Epithelial cell of esophagus (primary cell): ENCODE measurements at regions not wholly inside any gene's neighbourhood (a gene's known extent, or its start where the extent isn't known, plus 50 kb on each side); places are given as distances from the start of the nearest gene placed in this dataset.

Experiments used
- DNase-seq: peaks from one replicate; pipeline ENCODE4 v3.0.0; 2010; ENCODE audit warnings: low read depth
- H3K4me3 ChIP-seq: 2 replicates; pipeline ENCODE4 v1.5.1; 2011; ENCODE audit warnings: mild to moderate bottlenecking, low read length, control low read depth
- TF ChIP-seq, protein P1 (sequence below): IDR thresholded peaks from 2 replicates; pipeline ENCODE4 v1.5.1; 2011; ENCODE audit warnings: low read depth, mild to moderate bottlenecking, low read length, control low read depth, inconsistent platforms; ENCODE audit not compliant: insufficient read depth; ENCODE audit errors: missing control alignments

DNA sequence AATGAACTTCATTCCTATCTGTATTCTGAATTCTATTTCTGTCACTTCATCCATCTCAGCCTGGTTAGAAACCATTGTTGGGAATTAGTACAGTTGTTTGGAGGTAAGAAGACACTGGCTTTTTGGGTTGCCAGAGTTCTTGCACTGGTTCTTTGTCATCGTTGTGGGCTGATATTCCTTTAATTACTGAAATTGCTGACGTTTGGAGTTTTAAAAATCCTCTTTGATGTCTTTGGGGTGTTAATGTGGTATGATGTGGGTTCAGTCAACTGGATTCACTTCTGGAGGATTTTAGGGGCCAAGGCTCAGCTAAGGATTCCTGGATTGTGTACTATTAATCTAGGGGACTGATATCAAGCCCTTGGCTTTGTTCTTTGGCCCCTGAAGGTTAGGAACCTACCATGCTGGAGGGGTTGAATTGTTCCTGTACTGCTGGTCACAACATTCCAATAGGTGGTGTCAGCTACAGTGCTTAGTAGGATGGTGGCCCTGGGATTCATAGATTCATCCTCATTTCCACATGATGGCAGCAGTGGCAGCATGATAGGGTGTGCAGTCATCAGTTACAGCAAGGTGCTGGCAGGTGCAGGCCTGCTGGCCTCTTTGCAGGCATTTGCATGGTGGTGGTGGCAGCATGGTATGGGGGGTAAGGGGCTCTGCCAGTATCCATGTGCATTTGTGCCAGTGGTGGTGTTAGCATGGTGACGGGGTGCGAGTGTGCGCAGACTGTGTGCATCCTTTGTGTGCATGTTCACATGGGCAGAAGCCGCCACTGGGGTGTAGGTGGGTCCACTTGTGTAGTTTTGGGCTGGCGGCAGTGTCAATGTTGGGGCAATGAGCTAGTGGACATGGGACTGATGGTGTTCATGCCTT lies 301.3 kb downstream of the TEX13C start:
- no peak for DNase-seq
- TF ChIP-seq, protein P1, sequence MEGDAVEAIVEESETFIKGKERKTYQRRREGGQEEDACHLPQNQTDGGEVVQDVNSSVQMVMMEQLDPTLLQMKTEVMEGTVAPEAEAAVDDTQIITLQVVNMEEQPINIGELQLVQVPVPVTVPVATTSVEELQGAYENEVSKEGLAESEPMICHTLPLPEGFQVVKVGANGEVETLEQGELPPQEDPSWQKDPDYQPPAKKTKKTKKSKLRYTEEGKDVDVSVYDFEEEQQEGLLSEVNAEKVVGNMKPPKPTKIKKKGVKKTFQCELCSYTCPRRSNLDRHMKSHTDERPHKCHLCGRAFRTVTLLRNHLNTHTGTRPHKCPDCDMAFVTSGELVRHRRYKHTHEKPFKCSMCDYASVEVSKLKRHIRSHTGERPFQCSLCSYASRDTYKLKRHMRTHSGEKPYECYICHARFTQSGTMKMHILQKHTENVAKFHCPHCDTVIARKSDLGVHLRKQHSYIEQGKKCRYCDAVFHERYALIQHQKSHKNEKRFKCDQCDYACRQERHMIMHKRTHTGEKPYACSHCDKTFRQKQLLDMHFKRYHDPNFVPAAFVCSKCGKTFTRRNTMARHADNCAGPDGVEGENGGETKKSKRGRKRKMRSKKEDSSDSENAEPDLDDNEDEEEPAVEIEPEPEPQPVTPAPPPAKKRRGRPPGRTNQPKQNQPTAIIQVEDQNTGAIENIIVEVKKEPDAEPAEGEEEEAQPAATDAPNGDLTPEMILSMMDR = no peak
- H3K4me3 ChIP-seq = no peak overlapping the region

DNA sequence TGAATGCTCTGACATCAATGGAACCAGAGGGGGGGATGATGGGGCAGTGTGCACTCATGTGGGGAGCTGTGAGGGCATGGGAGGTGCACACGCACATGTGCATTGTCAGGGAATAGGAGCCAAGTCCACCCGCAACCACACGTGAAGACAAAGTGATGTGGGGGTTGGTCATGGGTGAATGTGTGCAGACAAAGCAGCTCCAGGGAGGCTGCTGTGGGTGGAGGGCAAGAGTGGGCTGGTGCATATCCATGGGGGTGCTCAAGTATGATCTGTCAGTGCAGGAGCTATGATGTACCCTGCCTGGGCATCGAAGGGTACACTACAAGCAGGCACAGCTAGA lies 301.9 kb downstream of the TEX13C start:
- DNase-seq = no peak
- H3K4me3 ChIP-seq = no peak overlapping the region
- TF ChIP-seq, protein P1 = no peak

DNA sequence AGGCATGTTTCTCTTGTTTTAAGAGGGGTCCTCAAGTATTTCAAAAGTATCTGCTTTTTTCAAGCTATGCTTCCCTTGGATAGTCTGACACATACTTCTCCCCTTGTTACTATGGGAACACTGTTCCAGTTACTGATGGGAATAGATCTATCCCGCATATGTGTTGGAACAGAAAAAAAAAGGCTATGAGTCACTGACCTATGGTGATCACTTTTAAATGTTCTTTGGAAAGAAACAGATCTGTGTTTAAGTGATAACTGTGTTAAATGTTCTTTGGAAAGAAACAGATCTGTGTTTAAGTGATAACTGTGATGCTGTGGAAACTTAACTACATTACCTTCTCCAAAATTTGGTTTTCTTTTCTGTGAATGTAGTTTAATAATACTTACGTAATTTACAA lies 303.2 kb downstream of the TEX13C start:
- TF ChIP-seq, protein P1 = no peak
- DNase-seq = no peak

DNA sequence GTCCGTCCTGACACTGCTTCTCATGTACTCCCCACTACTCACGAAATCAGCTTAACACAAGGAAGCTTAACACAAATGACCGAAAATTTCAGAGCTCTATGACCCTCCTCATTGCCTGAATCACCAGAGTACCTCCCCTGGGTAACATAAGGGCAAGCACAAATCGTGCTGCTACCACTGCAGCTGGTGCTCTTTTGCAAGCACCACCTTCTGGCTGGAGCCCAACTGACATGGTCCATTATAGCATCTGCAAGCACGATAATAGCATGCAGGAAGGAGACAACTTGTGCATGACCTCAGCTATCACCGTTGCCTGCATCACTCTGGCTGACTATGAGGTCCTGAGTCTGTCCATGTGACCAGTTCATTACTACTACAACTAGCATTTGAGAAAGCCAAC lies 308.0 kb downstream of the TEX13C start:
- TF ChIP-seq, protein P1 = no peak
- no peak overlapping the region for H3K4me3 ChIP-seq
- no peak for DNase-seq

More for the DNA sequence above, 303.2 kb downstream of the TEX13C start:
- no peak overlapping the region for H3K4me3 ChIP-seq

DNA sequence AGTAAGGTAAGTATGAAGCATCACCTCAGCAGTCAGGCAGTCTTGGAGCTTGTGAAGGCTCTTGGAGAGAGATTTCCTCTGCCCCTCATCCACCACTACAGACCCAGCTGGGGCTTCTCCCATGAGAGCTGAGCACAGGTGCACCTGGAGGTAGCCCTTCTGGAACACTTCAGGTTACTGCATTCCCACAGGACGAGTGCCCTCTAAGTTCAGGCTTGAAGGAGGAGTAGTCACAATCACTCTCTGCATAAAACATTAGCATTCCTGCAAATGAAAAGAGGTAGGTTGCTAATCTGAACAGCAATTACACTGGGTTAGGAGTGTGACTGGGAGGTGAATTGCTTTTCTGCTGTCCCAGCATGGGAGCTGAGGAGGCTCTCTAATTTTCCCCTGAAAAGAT lies 308.8 kb downstream of the TEX13C start:
- DNase-seq = no peak
- TF ChIP-seq, protein P1 = no peak
- no peak overlapping the region for H3K4me3 ChIP-seq

DNA sequence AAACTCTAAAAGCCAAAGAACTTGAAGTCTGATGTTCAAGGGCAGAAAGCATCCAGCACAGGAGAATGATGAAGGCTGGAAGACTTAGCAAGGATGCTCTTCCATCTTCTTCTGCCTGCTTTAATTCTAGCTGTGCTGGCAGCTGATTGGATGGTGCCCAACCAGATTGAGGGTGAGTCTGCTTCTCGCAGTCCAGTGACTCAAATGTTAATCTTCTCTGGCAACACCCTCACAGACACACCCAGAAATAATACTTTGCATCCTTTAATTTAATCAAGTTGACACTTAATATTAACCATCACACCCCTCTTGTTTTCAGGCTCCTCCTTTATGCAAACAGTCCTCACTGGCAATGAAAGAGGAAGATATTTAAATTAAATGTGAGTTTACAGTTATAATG lies 321.7 kb downstream of the TEX13C start:
- H3K4me3 ChIP-seq = no peak overlapping the region
- TF ChIP-seq, protein P1 = no peak
- no peak for DNase-seq

DNA sequence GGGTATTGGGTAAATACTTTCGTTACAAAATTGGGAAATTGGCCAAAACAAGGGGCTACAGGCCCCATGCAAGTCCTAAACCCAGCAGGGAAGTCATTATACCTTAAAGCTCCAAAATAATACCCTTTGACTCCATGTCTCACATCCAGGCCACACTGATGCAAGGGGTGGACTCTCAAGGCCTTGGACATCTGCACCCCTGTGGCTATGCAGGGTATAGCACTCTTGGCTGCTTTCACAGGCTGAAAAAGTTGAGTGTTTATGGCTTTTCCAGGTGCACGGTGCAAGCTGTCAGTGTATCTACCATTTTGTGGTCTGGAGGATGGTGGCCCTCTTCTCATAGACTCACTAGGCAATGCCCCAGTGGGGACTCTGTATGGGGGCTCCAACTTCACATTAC lies 326.5 kb downstream of the TEX13C start:
- TF ChIP-seq, protein P1 = peak; percentile 36
- peak; percentile 3 for DNase-seq
- no peak overlapping the region for H3K4me3 ChIP-seq
